ENCODE measurements at regions not wholly inside any gene's neighbourhood (a gene's known extent, or its start where the extent isn't known, plus 50 kb on each side); places are given as distances from the start of the nearest gene placed in this dataset.
A peak's percentile ranks its signal among the peaks of the same experiment; 100 is the strongest.

- DNase-seq: no peak
Observed at GRCh38 chr11:116230438-116230837, 542.3 kb downstream of the BUD13 start.

GRCh38 chr11:116229236-116229970 lies 543.4 kb downstream of the BUD13 start:
- DNase-seq: peak; percentile 83

GRCh38 chr11:116226731-116227130 lies 546.1 kb downstream of the BUD13 start:
- no peak for DNase-seq

- DNase-seq: no peak
Observed at GRCh38 chr11:116225784-116226585, 546.8 kb downstream of the BUD13 start.

GRCh38 chr11:116225236-116225635 lies 547.6 kb downstream of the BUD13 start:
- DNase-seq: no peak

GRCh38 chr11:116224889-116225200 lies 547.9 kb downstream of the BUD13 start:
- no peak for DNase-seq

GRCh38 chr11:116224154-116224888 lies 548.5 kb downstream of the BUD13 start:
- no peak for DNase-seq

- no peak for DNase-seq
Observed at GRCh38 chr11:116221351-116221750, 551.4 kb downstream of the BUD13 start.

GRCh38 chr11:116219171-116219635 lies 553.6 kb downstream of the BUD13 start:
- DNase-seq: no peak

GRCh38 chr11:116217441-116217840 lies 555.3 kb downstream of the BUD13 start:
- DNase-seq: no peak

GRCh38 chr11:116217006-116217405 lies 555.8 kb downstream of the BUD13 start:
- peak; percentile 50 for DNase-seq

- no peak for DNase-seq
Observed at GRCh38 chr11:116215471-116216113, 557.2 kb downstream of the BUD13 start.

GRCh38 chr11:116211147-116211546 lies 561.6 kb downstream of the BUD13 start:
- no peak for DNase-seq

GRCh38 chr11:116210663-116211062 lies 562.1 kb downstream of the BUD13 start:
- DNase-seq: no peak

- no peak for DNase-seq
Observed at GRCh38 chr11:116209255-116209654, 563.5 kb downstream of the BUD13 start.

- peak; percentile 58 for DNase-seq
Observed at GRCh38 chr11:116207421-116208141, 565.2 kb downstream of the BUD13 start.

- no peak for DNase-seq
Observed at GRCh38 chr11:116207019-116207418, 565.8 kb downstream of the BUD13 start.

GRCh38 chr11:116202922-116203321 lies 569.9 kb downstream of the BUD13 start:
- no peak for DNase-seq

- no peak for DNase-seq
Observed at GRCh38 chr11:116200564-116200963, 572.2 kb downstream of the BUD13 start.

GRCh38 chr11:116199182-116199581 lies 573.6 kb downstream of the BUD13 start:
- DNase-seq: no peak

GRCh38 chr11:116194156-116194904 lies 578.5 kb downstream of the BUD13 start:
- DNase-seq: no peak

All from right hindlimb (tissue), 1 donor.